ENCODE measurements at regions not wholly inside any gene's neighbourhood (a gene's known extent, or its start where the extent isn't known, plus 50 kb on each side); places are given as distances from the start of the nearest gene placed in this dataset.

DNA sequence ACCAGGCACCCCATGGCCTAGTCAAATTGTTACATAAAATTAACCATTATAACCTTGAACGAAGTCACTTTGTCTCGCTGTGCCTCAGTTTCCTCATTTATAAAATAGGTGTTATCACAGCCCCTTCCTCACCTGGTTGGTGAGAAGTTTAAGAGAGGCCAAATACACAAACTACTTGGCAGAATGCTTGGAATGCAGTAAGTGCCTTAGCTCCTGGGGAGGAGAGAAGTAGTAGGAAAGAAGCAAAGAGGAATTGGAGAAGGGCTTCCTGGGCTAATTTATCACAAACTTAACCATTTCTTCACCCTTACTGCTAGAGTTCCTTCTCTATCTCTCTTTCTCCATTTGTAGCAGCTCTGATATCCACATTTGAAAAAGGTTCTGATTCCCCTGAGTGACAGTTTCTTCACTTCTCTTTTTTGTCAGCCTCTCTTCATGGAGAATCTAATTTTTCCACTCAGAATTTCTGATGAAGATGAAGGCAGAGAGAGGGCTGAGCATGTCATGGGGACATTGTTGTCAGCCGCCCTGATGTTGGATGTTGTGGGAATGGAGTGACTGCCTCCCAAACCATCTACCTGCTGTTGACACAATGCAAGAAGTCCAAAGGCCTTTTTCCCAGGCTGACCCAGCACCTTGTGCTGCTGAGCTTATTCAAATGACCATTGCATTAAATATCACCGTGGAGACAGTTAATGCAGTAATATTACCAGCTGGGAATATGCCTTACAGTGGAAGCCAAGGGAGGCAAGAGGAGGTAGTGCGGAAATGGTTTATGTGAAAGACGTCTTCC lies 60.4 kb downstream of the BOD1L2 start:
- TF ChIP-seq MBD2 (IDR thresholded peaks at IDR 0.05; ENCODE audit: borderline replicate concordance, low read depth) (no peak), CREM (IDR thresholded peaks at IDR 0.05; ENCODE audit: low read depth) (no peak), NFXL1 (CRISPR knock-in tag; IDR thresholded peaks at IDR 0.05) (no peak), EP300 (IDR thresholded peaks at IDR 0.05; ENCODE audit: low read length) (no peak), BHLHE40 (IDR thresholded peaks at IDR 0.05; ENCODE audit: low read length) (no peak), ZNF232 (CRISPR knock-in tag; IDR thresholded peaks at IDR 0.05) (no peak), JUN (IDR thresholded peaks at IDR 0.05; ENCODE audit: borderline replicate concordance, low read depth, low read length) (no peak), JUN (CRISPR knock-in tag; IDR thresholded peaks at IDR 0.05; ENCODE audit: borderline replicate concordance) (no peak), MYC (IDR thresholded peaks at IDR 0.05; ENCODE audit: low read depth, low read length) (no peak), MYC (CRISPR knock-in tag; IDR thresholded peaks at IDR 0.05; ENCODE audit: borderline replicate concordance, low read depth) (no peak), SETDB1 (IDR thresholded peaks at IDR 0.05; ENCODE audit: low read length) (no peak), ARNT (IDR thresholded peaks at IDR 0.05) (no peak)
- TF ChIP-seq, protein P1, sequence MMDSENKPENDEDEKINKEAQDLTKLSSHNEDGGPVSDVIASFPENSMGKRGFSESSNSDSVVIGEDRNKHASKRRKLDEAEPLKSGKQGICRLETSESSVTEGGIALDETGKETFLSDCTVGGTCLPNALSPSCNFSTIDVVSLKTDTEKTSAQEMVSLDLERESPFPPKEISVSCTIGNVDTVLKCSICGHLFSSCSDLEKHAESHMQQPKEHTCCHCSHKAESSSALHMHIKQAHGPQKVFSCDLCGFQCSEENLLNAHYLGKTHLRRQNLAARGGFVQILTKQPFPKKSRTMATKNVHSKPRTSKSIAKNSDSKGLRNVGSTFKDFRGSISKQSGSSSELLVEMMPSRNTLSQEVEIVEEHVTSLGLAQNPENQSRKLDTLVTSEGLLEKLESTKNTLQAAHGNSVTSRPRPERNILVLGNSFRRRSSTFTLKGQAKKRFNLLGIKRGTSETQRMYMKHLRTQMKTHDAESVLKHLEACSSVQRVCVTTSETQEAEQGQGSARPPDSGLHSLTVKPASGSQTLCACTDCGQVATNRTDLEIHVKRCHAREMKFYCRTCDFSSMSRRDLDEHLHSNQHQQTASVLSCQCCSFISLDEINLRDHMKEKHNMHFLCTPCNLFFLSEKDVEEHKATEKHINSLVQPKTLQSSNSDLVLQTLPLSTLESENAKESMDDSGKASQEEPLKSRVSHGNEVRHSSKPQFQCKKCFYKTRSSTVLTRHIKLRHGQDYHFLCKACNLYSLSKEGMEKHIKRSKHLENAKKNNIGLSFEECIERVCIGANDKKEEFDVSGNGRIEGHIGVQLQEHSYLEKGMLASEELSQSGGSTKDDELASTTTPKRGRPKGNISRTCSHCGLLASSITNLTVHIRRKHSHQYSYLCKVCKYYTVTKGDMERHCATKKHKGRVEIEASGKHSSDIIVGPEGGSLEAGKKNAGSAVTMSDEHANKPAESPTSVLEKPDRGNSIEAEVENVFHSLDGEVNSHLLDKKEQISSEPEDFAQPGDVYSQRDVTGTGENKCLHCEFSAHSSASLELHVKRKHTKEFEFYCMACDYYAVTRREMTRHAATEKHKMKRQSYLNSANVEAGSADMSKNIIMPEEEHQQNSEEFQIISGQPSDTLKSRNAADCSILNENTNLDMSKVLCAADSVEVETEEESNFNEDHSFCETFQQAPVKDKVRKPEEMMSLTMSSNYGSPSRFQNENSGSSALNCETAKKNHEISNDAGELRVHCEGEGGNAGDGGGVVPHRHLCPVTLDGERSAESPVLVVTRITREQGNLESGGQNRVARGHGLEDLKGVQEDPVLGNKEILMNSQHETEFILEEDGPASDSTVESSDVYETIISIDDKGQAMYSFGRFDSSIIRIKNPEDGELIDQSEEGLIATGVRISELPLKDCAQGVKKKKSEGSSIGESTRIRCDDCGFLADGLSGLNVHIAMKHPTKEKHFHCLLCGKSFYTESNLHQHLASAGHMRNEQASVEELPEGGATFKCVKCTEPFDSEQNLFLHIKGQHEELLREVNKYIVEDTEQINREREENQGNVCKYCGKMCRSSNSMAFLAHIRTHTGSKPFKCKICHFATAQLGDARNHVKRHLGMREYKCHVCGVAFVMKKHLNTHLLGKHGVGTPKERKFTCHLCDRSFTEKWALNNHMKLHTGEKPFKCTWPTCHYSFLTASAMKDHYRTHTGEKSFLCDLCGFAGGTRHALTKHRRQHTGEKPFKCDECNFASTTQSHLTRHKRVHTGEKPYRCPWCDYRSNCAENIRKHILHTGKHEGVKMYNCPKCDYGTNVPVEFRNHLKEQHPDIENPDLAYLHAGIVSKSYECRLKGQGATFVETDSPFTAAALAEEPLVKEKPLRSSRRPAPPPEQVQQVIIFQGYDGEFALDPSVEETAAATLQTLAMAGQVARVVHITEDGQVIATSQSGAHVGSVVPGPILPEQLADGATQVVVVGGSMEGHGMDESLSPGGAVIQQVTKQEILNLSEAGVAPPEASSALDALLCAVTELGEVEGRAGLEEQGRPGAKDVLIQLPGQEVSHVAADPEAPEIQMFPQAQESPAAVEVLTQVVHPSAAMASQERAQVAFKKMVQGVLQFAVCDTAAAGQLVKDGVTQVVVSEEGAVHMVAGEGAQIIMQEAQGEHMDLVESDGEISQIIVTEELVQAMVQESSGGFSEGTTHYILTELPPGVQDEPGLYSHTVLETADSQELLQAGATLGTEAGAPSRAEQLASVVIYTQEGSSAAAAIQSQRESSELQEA (IDR thresholded peaks at IDR 0.05; ENCODE audit: low read depth), result no peak
